Stimulated activated CD4-positive, alpha-beta T cell treated with anti-CD3 and anti-CD28 coated beads, Interleukin-4, amount 100 ng/mL, for 48 hours (primary cell): ENCODE measurements at regions not wholly inside any gene's neighbourhood (a gene's known extent, or its start where the extent isn't known, plus 50 kb on each side); places are given as distances from the start of the nearest gene placed in this dataset.
"Not testable (repeated sequence)": the region's sequence is repeated elsewhere in the genome, so short reads cannot be mapped to it uniquely, and the experiment has no call there.

Experiments used
- DNase-seq, 2 donors: peaks; one replicate each; pipeline ENCODE4 v3.0.0-alpha.2; 2020; ENCODE audit warnings: low read depth in 2 of 2

- DNase-seq, result not testable (repeated sequence)
These were observed 167.2 kb downstream of the BCL2L11 start for GRCh38 chr2:111287646-111288568.

GRCh38 chr2:111290370-111290769 lies 169.7 kb downstream of the BCL2L11 start:
- DNase-seq, result not testable (repeated sequence)

- not testable (repeated sequence) for DNase-seq
These were observed 170.9 kb downstream of the BCL2L11 start for GRCh38 chr2:111291566-111291965.

- not testable (repeated sequence) for DNase-seq
These were observed 171.7 kb downstream of the BCL2L11 start for GRCh38 chr2:111292232-111292968.

- DNase-seq, result not testable (repeated sequence)
These were observed 174.0 kb downstream of the BCL2L11 start for GRCh38 chr2:111294699-111295098.

- not testable (repeated sequence) for DNase-seq
These were observed 175.5 kb downstream of the BCL2L11 start for GRCh38 chr2:111296122-111296804.

GRCh38 chr2:111297128-111297527 lies 176.4 kb downstream of the BCL2L11 start:
- not testable (repeated sequence) for DNase-seq

- not testable (repeated sequence) for DNase-seq
These were observed 178.2 kb downstream of the BCL2L11 start for GRCh38 chr2:111298927-111299326.

- not testable (repeated sequence) for DNase-seq
These were observed 178.9 kb downstream of the BCL2L11 start for GRCh38 chr2:111299635-111300034.

GRCh38 chr2:111301677-111302076 lies 181.0 kb downstream of the BCL2L11 start:
- not testable (repeated sequence) for DNase-seq

GRCh38 chr2:111302397-111303218 lies 181.9 kb downstream of the BCL2L11 start:
- DNase-seq, result not testable (repeated sequence)

GRCh38 chr2:111307302-111307701 lies 186.6 kb downstream of the BCL2L11 start:
- DNase-seq, result not testable (repeated sequence)

- DNase-seq, result not testable (repeated sequence)
These were observed 188.7 kb downstream of the BCL2L11 start for GRCh38 chr2:111309231-111310075.

- DNase-seq, result not testable (repeated sequence)
These were observed 189.7 kb downstream of the BCL2L11 start for GRCh38 chr2:111310395-111310794.

GRCh38 chr2:111311568-111311967 lies 190.9 kb downstream of the BCL2L11 start:
- DNase-seq, result not testable (repeated sequence)

GRCh38 chr2:111312897-111313607 lies 192.3 kb downstream of the BCL2L11 start:
- not testable (repeated sequence) for DNase-seq

- not testable (repeated sequence) for DNase-seq
These were observed 193.0 kb downstream of the BCL2L11 start for GRCh38 chr2:111313711-111314110.

- DNase-seq, result not testable (repeated sequence)
These were observed 194.6 kb downstream of the BCL2L11 start for GRCh38 chr2:111315188-111315917.
